Thyroid gland (tissue), 4 donors: ENCODE measurements at regions not wholly inside any gene's neighbourhood (a gene's known extent, or its start where the extent isn't known, plus 50 kb on each side); places are given as distances from the start of the nearest gene placed in this dataset.
"Not testable (repeated sequence)": the region's sequence is repeated elsewhere in the genome, so short reads cannot be mapped to it uniquely, and the experiment has no call there.

ENCODE experiments used
- DNase-seq, 2 donors: peaks; one replicate each; pipeline ENCODE4 v3.0.0-alpha.2; 2019
- H3K27ac ChIP-seq, 3 donors: fragments of 200-600 bp; sonication (generic); 1 replicate in 2 of 3; 2 replicates in 1 of 3; pipeline ENCODE4 v1.5.1; 2016 to 2019; ENCODE audit warnings: mild to moderate bottlenecking in 1 of 3, moderate library complexity in 1 of 3
- H3K27me3 ChIP-seq: fragments of 200-600 bp; sonication (generic); one replicate; pipeline ENCODE4 v1.5.1; 2019
- H3K36me3 ChIP-seq, 2 donors: fragments of 200-600 bp; sonication (generic); one replicate each; pipeline ENCODE4 v1.5.1; 2016 to 2019
- H3K4me1 ChIP-seq, 2 donors: fragments of 200-600 bp; sonication (generic); one replicate each; pipeline ENCODE4 v1.5.1; 2017 to 2019
- H3K4me3 ChIP-seq, 3 donors: fragments of 200-600 bp; sonication (generic); replicated peaks in 1 of 3; 1 replicate in 2 of 3; 2 replicates in 1 of 3; pipeline ENCODE4 v1.5.1; 2016; ENCODE audit warnings: mild to moderate bottlenecking in 1 of 3
- H3K9me3 ChIP-seq: fragments of 200-600 bp; sonication (generic); one replicate; pipeline ENCODE4 v1.5.1; 2017
- CTCF ChIP-seq, 6 experiments: fragments of 200-600 bp in 3 of 6; fragments of 450-650 bp in 3 of 6; sonication (generic) in 3 of 6; IDR thresholded peaks; one replicate each; pipeline ENCODE4 v1.5.1; 2016 to 2019; ENCODE audit warnings: antibody characterized with exemption in 6 of 6, mild to moderate bottlenecking in 2 of 6, inconsistent platforms in 1 of 6, moderate library complexity in 1 of 6
- POLR2A ChIP-seq, 2 donors: fragments of 450-650 bp; IDR thresholded peaks; one replicate each; pipeline ENCODE4 v1.6.1; 2017; ENCODE audit warnings: antibody characterized with exemption in 2 of 2, mild to moderate bottlenecking in 2 of 2, moderate library complexity in 1 of 2
- WGBS, 2 donors: methylation state at CpG; one replicate each; pipeline ENCODE4 v1.1.5; 2017; 5-methylcytosine and 5-hydroxymethylcytosine counted together
- intact Hi-C: fragments of 100-400 bp; cut with DNase I; formaldehyde crosslinking; loops from one replicate; pipeline ENCODE4 v1.15.1; 2023

- intact Hi-C loops: no loop called here
- Histone ChIP-seq H3K4me1 (no peaks in the 10 kb centered on the region), H3K27me3 (no peaks in the 10 kb centered on the region), H3K9me3 (no peaks in the 10 kb centered on the region), H3K36me3 (no peaks in the 10 kb centered on the region), H3K4me3 (no peak overlapping the region), H3K27ac (no peak overlapping the region)
- DNase-seq: no peak
- TF ChIP-seq POLR2A (IDR thresholded peaks at IDR 0.05) (no peak), CTCF (IDR thresholded peaks at IDR 0.05) (no peak)
- WGBS, 2 donors: 54 to 63% methylated on average over 20 to 21 of the region's 30 CpGs
These were observed 4786.8 kb upstream of the OR11H1 start for GRCh38 chr22:10741210-10741609.

DNA sequence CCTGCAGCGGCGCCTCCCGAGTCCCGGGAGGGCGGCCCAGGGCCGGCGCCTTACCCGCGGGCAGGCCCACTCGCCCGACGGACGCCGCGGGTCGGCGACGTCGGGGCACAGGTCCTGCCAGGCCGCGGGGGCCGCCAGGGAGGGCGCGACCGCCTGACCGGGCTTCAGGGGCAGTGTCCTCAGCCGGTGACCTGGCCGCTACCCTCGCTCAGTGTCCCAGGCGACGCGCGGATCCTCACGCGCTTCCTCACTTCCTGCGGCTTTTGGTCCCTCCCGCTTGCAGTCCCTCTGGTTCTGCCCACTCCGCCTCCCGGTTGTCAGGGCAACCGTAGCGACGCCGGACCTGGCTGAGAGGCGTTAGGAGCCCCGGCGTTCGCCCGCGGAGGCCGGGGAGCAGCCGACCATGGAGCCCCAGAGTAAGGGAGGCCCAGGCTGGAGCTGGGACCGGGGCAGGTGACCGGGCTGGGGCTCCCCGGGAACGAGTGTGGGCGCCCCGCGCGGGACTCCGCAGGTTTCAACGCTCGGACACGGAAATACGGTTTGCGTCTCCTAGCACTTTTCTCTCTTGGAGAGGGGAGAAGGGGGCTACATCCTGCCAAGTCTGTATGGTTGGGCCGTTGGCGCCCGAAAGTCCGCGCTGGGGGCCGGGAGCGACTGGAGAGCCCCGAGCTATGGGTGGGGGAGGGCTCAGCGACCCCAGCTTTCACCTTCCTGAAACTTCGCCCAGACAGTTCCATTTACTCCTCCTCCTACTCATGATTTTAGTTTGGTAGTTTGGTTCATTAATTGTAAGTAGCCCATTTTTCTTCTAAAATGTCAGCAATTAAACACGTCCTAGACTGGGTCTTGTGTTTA is 4786.0 kb upstream of the OR11H1 start:
- H3K4me3 ChIP-seq, DNase-seq, H3K9me3 ChIP-seq, H3K27me3 ChIP-seq, intact Hi-C loops, H3K36me3 ChIP-seq, H3K4me1 ChIP-seq, H3K27ac ChIP-seq: not testable (repeated sequence)
- 63 to 64% methylated on average over 76 of the region's 76 CpGs for WGBS, 2 donors

DNA sequence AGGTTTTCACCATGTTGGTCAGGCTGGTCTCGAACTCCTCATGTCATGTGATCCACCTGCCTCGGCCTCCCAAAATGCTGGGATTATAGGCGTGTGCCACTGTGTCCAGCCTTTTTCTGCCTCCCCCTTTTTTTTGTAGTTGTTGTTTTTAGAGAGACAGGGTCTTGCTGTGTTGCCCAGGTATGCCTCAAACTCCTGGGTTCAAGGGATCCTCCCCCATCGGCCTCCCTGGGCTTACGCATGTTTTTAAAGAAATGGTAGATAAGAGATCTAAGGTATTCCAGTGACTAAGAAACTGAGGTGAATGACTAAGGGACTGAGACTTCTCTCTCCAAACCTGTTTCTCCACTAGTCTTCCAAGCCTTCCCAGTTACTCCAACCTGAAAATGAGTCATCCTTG is 4781.6 kb upstream of the OR11H1 start:
- H3K27ac ChIP-seq, H3K4me1 ChIP-seq, H3K9me3 ChIP-seq, DNase-seq, H3K27me3 ChIP-seq, intact Hi-C loops, H3K4me3 ChIP-seq, H3K36me3 ChIP-seq: not testable (repeated sequence)
- 76 to 80% methylated on average over 5 of the region's 5 CpGs for WGBS, 2 donors

DNA sequence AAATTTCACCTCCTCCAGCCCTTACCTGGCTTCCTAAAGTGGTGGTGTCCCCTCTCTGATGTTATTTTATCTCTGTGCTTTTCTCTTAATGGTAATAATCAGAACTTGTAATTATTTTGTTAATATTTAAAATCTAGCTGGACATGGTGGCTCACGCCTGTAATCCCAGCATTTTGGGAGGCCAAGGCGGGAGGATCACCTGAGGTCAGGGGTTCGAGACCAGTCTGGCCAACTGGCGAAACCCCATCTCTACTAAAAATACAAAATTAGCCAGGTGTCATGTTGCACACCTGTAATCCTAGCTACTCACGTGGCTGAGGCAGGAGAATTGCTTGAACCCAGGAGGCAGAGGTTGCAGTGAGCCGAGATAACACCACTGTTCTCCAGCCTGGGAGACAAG is 4780.8 kb upstream of the OR11H1 start:
- H3K36me3 ChIP-seq, H3K27ac ChIP-seq, H3K27me3 ChIP-seq, H3K4me1 ChIP-seq, H3K9me3 ChIP-seq, DNase-seq, H3K4me3 ChIP-seq, intact Hi-C loops: not testable (repeated sequence)
- 52 to 58% methylated on average over 6 of the region's 6 CpGs for WGBS, 2 donors

- H3K27me3 ChIP-seq, H3K4me3 ChIP-seq, H3K4me1 ChIP-seq, DNase-seq, H3K27ac ChIP-seq, intact Hi-C loops, H3K9me3 ChIP-seq, H3K36me3 ChIP-seq: not testable (repeated sequence)
These were observed 4779.2 kb upstream of the OR11H1 start for GRCh38 chr22:10748751-10749150.

DNA sequence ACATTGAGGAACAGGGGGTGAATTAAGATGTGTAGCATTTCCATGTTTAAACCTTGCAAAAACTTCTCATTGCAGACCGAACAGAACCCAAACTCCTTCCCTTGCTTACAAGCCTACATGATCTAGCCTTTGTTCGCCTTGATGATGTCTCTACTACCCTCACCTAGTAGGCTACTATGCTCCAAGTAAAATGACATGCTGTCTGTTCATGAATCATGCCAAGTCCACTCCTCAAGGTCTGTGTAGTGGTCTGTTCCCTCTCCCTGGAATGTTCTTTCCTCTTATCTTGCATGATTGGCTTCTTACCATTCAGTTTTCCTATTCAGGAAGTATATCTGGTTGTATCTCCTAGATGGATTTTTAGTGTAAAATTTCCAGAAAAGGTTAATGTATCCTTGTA is 4778.6 kb upstream of the OR11H1 start:
- DNase-seq, H3K4me3 ChIP-seq, H3K27ac ChIP-seq, intact Hi-C loops, H3K27me3 ChIP-seq, H3K36me3 ChIP-seq, H3K4me1 ChIP-seq, H3K9me3 ChIP-seq: not testable (repeated sequence)
- 36 to 37% methylated on average over 2 of the region's 2 CpGs for WGBS, 2 donors

GRCh38 chr22:10753566-10753965 is 4774.4 kb upstream of the OR11H1 start:
- DNase-seq, H3K27me3 ChIP-seq, H3K4me1 ChIP-seq, H3K36me3 ChIP-seq, H3K4me3 ChIP-seq, H3K9me3 ChIP-seq, intact Hi-C loops, H3K27ac ChIP-seq: not testable (repeated sequence)
- WGBS, 2 donors: 53 to 56% methylated on average over 1 of the region's 1 CpG

GRCh38 chr22:10755350-10755749 is 4772.6 kb upstream of the OR11H1 start:
- H3K4me1 ChIP-seq, H3K27me3 ChIP-seq, intact Hi-C loops, H3K9me3 ChIP-seq, H3K4me3 ChIP-seq, H3K27ac ChIP-seq, H3K36me3 ChIP-seq, DNase-seq: not testable (repeated sequence)
- WGBS, 2 donors: 42 to 45% methylated on average over 3 of the region's 3 CpGs

GRCh38 chr22:10760418-10760817 is 4767.6 kb upstream of the OR11H1 start:
- WGBS, 2 donors: 44 to 50% methylated on average over 5 of the region's 5 CpGs

DNA sequence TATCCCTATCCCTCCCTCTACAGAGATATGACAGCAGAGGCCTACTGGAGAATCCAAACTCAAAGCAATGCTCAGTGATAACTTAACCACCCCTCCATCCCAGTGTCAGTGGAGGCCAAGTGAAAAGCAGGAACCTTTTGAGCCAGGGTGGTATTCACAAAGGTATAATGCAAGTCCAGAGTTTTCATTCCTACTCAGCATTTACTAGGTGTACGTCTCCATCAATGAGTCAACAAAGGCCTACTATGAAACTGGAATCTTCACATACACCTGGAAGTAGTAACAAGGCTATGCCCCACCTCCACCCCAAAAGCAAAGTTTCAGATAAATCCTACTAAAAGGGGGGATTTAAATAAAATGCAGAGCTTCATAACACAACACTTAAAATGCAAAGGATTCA is 4761.7 kb upstream of the OR11H1 start:
- H3K4me1 ChIP-seq, H3K9me3 ChIP-seq, H3K27me3 ChIP-seq, DNase-seq, H3K4me3 ChIP-seq, intact Hi-C loops, H3K27ac ChIP-seq, H3K36me3 ChIP-seq: not testable (repeated sequence)
- 82 to 85% methylated on average over 1 of the region's 1 CpG for WGBS, 2 donors

More at GRCh38 chr22:10760418-10760817, 4767.6 kb upstream of the OR11H1 start:
- intact Hi-C loops, H3K4me3 ChIP-seq, DNase-seq, H3K27me3 ChIP-seq, H3K27ac ChIP-seq, H3K36me3 ChIP-seq, H3K4me1 ChIP-seq, H3K9me3 ChIP-seq: not testable (repeated sequence)

DNA sequence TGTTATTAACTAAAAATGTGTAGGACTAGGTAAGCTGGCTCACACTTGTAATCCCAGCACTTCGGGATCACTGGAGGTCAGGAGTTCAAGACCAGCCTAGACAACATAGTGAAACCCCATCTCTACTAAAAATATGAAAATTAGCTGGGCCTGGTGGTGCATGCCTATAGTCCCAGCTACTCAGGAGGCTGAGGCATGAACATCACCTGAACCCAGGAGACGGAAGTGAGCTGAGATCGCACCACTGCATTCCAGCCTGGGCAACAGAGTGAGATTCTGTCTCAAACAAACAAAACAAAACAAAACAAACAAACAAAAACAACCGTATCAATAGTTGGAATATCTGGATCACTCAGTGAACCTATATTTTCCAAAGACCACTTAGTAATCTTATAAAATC is 4759.1 kb upstream of the OR11H1 start:
- intact Hi-C loops, H3K4me1 ChIP-seq, H3K4me3 ChIP-seq, H3K9me3 ChIP-seq, H3K27ac ChIP-seq, H3K36me3 ChIP-seq, DNase-seq, H3K27me3 ChIP-seq: not testable (repeated sequence)
- WGBS, 2 donors: 74 to 75% methylated on average over 4 of the region's 4 CpGs

DNA sequence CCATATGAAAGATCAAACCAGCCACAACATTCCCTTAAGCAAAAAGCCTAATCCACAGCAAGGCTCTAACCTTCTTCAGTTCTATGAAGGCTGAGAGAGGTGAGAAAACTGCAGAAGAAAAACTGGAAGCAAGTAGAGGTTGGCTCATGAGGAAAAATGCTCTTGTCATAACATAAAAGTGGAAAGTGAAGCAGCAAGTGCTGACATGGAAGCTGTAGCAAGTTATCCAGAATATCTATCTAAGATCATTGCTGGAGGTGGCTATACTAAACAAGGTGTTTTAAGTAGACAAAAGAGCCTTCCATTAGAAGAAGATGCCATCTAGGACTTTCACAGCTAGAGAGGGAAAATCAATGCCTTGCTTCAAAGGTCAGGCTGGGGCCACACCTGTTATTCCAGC is 4756.2 kb upstream of the OR11H1 start:
- H3K9me3 ChIP-seq, DNase-seq, intact Hi-C loops, H3K36me3 ChIP-seq, H3K27ac ChIP-seq, H3K4me3 ChIP-seq, H3K4me1 ChIP-seq, H3K27me3 ChIP-seq: not testable (repeated sequence)
